ENCODE measurements at regions not wholly inside any gene's neighbourhood (a gene's known extent, or its start where the extent isn't known, plus 50 kb on each side); places are given as distances from the start of the nearest gene placed in this dataset.

- TF ChIP-seq ZNF462 (CRISPR knock-in tag; IDR thresholded peaks at IDR 0.05) = no peak
- no peak for TF ChIP-seq STAT1 (IDR thresholded peaks at IDR 0.05; ENCODE audit: unreplicated experiment)
- no peak for TF ChIP-seq JUNB (IDR thresholded peaks at IDR 0.05; ENCODE audit: unreplicated experiment)
- no peak for TF ChIP-seq CREB1 (CRISPR knock-in tag; IDR thresholded peaks at IDR 0.05; ENCODE audit: low read depth)
- no peak for TF ChIP-seq CTCF (conservative IDR thresholded peaks at IDR 0.05; ENCODE audit: low read depth in 2 of 2)
- no peak for TF ChIP-seq REST (IDR thresholded peaks at IDR 0.05; ENCODE audit: unreplicated experiment)
- TF ChIP-seq POLR2AphosphoS5 (IDR thresholded peaks at IDR 0.05; ENCODE audit: low read depth) = no peak
- TF ChIP-seq NANOG (IDR thresholded peaks at IDR 0.05; ENCODE audit: borderline replicate concordance) = no peak
- TF ChIP-seq EZH2phosphoT487 (IDR thresholded peaks at IDR 0.05; ENCODE audit: unreplicated experiment) = no peak
- no peak for TF ChIP-seq EZH2 (IDR thresholded peaks at IDR 0.05; ENCODE audit: low read depth, unreplicated experiment)
- TF ChIP-seq ZNF331 (CRISPR knock-in tag; IDR thresholded peaks at IDR 0.05; ENCODE audit: low read depth) = no peak
Measured at GRCh38 chr14:83483063-83483462, 1949.4 kb upstream of the SEL1L start (continued).

Data from GM23338 (cell line).